Tibial artery (tissue), 4 donors: ENCODE measurements at regions not wholly inside any gene's neighbourhood (a gene's known extent, or its start where the extent isn't known, plus 50 kb on each side); places are given as distances from the start of the nearest gene placed in this dataset.

Experiments
- DNase-seq, 2 donors: peaks; one replicate each; pipeline ENCODE4 v3.0.0-alpha.2; 2019
- H3K27ac ChIP-seq, 2 donors: fragments of 200-600 bp; sonication (generic) in 1 of 2; 1 replicate in 1 of 2; 2 replicates in 1 of 2; pipeline ENCODE4 v1.5.1; 2018 to 2019; ENCODE audit warnings: mild to moderate bottlenecking in 1 of 2
- H3K27me3 ChIP-seq, 2 donors: fragments of 200-600 bp; sonication (generic) in 1 of 2; one replicate each; pipeline versions ENCODE4 v1.5.1 to v1.6.0; 2016 to 2019
- H3K36me3 ChIP-seq, 3 donors: fragments of 200-600 bp; sonication (generic) in 2 of 3; one replicate each; pipeline ENCODE4 v1.5.1; 2016 to 2019; ENCODE audit warnings: mild to moderate bottlenecking in 2 of 3
- H3K4me1 ChIP-seq, 4 donors: fragments of 200-600 bp; sonication (generic) in 2 of 4; 1 replicate in 3 of 4; 2 replicates in 1 of 4; pipeline ENCODE4 v1.5.1; 2016 to 2019
- H3K4me3 ChIP-seq, 2 donors: fragments of 200-600 bp; sonication (generic) in 1 of 2; 1 replicate in 1 of 2; 2 replicates in 1 of 2; pipeline ENCODE4 v1.5.1; 2018 to 2019; ENCODE audit warnings: mild to moderate bottlenecking in 2 of 2
- H3K9me3 ChIP-seq, 3 donors: fragments of 200-600 bp; sonication (generic) in 1 of 3; one replicate each; pipeline ENCODE4 v1.5.1; 2016 to 2019
- CTCF ChIP-seq, 2 experiments: fragments of 200-600 bp in 1 of 2; fragments of 450-650 bp in 1 of 2; IDR thresholded peaks; one replicate each; pipeline ENCODE4 v1.5.1; 2017 to 2019; ENCODE audit warnings: antibody characterized with exemption in 2 of 2, mild to moderate bottlenecking in 1 of 2, moderate library complexity in 1 of 2
- intact Hi-C: fragments of 100-400 bp; cut with DNase I; formaldehyde crosslinking; loops from one replicate; pipeline ENCODE4 v1.15.0; 2023; ENCODE audit warnings: low total_unique reads

- Histone ChIP-seq H3K4me1 (peaks cover 0 to 14% (median 1%) of the 10 kb centered on the region in 4 donors), H3K36me3 (no peaks in the 10 kb centered on the region), H3K9me3 (no peaks in the 10 kb centered on the region), H3K27me3 (no peaks in the 10 kb centered on the region), H3K27ac (no peak overlapping the region), H3K4me3 (no peak overlapping the region)
- intact Hi-C loops = no loop called here
- DNase-seq = no peak
- peak; percentile 26 to 27 for TF ChIP-seq CTCF (IDR thresholded peaks at IDR 0.05)
These were observed 207.6 kb upstream of the DMRTA1 start for GRCh38 chr9:22238809-22239684.

GRCh38 chr9:22240619-22241018 lies 206.0 kb upstream of the DMRTA1 start:
- intact Hi-C loops = loop anchor here (10.0 kb wide), 1 partner anchor 426 kb away; no protein-coding TSS in a partner anchor

DNA sequence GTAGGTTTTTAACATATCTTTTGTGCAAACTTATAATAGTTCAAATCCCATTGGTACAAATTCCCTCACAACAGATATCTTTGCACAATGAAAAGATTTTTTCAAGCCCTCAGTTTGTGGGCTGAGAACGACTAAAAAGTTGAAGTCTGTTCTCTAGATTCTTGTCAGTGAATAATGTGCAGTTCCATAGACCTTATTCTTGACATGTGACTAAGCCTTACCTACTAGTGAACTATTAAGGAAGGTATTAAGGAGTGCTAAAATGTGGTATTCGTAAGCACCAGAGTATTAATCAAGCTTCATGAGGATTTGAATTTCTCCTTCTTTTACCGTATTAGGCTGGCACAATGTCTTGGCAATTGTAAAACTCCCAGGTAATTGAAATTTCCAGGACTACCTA lies 205.6 kb upstream of the DMRTA1 start:
- no peaks in the 10 kb centered on the region for H3K36me3 ChIP-seq
- no peak overlapping the region for H3K27ac ChIP-seq
- no peak for DNase-seq
- peaks cover 0 to 14% (median 1%) of the 10 kb centered on the region in 4 donors for H3K4me1 ChIP-seq
- H3K9me3 ChIP-seq = no peaks in the 10 kb centered on the region
- no peak overlapping the region for H3K4me3 ChIP-seq
- TF ChIP-seq CTCF (IDR thresholded peaks at IDR 0.05) = no peak
- intact Hi-C loops = loop anchor here (10.0 kb wide), 1 partner anchor 426 kb away; no protein-coding TSS in a partner anchor
- H3K27me3 ChIP-seq = no peaks in the 10 kb centered on the region

More at GRCh38 chr9:22240619-22241018, 206.0 kb upstream of the DMRTA1 start:
- H3K27ac ChIP-seq = no peak overlapping the region
- no peak overlapping the region for H3K4me3 ChIP-seq
- H3K36me3 ChIP-seq = no peaks in the 10 kb centered on the region
- no peak for DNase-seq
- TF ChIP-seq CTCF (IDR thresholded peaks at IDR 0.05) = no peak
- peaks cover 0 to 14% (median 1%) of the 10 kb centered on the region in 4 donors for H3K4me1 ChIP-seq
- no peaks in the 10 kb centered on the region for H3K27me3 ChIP-seq
- no peaks in the 10 kb centered on the region for H3K9me3 ChIP-seq

GRCh38 chr9:22241611-22242010 lies 205.0 kb upstream of the DMRTA1 start:
- H3K27me3 ChIP-seq = no peaks in the 10 kb centered on the region
- peaks cover 0 to 14% (median 1%) of the 10 kb centered on the region in 4 donors for H3K4me1 ChIP-seq
- intact Hi-C loops = loop anchor here (10.0 kb wide), 1 partner anchor 427 kb away; no protein-coding TSS in a partner anchor
- no peak overlapping the region for H3K27ac ChIP-seq
- H3K9me3 ChIP-seq = no peaks in the 10 kb centered on the region
- H3K36me3 ChIP-seq = no peaks in the 10 kb centered on the region
- TF ChIP-seq CTCF (IDR thresholded peaks at IDR 0.05) = no peak
- no peak for DNase-seq
- no peak overlapping the region for H3K4me3 ChIP-seq

GRCh38 chr9:22244139-22245011 lies 202.2 kb upstream of the DMRTA1 start:
- Histone ChIP-seq H3K4me1 (no peaks in the 10 kb centered on the region), H3K4me3 (no peak overlapping the region), H3K9me3 (no peaks in the 10 kb centered on the region), H3K27me3 (no peaks in the 10 kb centered on the region), H3K27ac (no peak overlapping the region), H3K36me3 (no peaks in the 10 kb centered on the region)
- intact Hi-C loops = loop anchor here (10.0 kb wide), 1 partner anchor 430 kb away; no protein-coding TSS in a partner anchor
- DNase-seq = no peak
- TF ChIP-seq CTCF (IDR thresholded peaks at IDR 0.05) = peak; percentile 25 to 34
